EH (cell line): ENCODE measurements at regions not wholly inside any gene's neighbourhood (a gene's known extent, or its start where the extent isn't known, plus 50 kb on each side); places are given as distances from the start of the nearest gene placed in this dataset.

Source experiments
- DNase-seq: peaks from one replicate; pipeline ENCODE4 v3.0.0-alpha.2; 2015; ENCODE audit warnings: low read depth

- no peak for DNase-seq
Observed at GRCh38 chr11:112861356-112861755, 99.9 kb upstream of the NCAM1 start.

- DNase-seq = no peak
Observed at GRCh38 chr11:112863305-112863704, 97.9 kb upstream of the NCAM1 start.

DNA sequence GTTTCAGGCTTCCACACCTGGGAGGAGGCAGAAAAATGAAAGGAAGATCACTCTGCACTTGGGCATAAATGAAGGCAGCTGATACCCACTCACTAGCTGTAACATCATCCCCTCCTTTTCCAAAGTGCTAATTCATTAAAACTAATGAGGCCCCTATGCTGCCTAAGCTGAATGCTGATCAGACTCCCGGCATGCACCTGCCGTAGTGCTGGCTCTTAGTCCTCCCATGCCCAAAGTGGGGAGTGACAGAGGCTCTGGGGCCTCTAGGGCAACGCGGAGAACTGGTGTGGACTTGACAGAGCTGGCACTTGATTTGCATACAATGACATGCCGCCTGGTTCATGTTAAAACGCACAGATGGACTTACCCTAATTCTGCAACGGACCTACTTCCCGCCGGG is 96.5 kb upstream of the NCAM1 start:
- DNase-seq = no peak

GRCh38 chr11:112871909-112872500 is 89.2 kb upstream of the NCAM1 start:
- DNase-seq = no peak

GRCh38 chr11:112874980-112875379 is 86.2 kb upstream of the NCAM1 start:
- DNase-seq = no peak

- no peak for DNase-seq
Observed at GRCh38 chr11:112877581-112877980, 83.6 kb upstream of the NCAM1 start.

GRCh38 chr11:112878033-112878601 is 83.1 kb upstream of the NCAM1 start:
- DNase-seq = no peak

DNA sequence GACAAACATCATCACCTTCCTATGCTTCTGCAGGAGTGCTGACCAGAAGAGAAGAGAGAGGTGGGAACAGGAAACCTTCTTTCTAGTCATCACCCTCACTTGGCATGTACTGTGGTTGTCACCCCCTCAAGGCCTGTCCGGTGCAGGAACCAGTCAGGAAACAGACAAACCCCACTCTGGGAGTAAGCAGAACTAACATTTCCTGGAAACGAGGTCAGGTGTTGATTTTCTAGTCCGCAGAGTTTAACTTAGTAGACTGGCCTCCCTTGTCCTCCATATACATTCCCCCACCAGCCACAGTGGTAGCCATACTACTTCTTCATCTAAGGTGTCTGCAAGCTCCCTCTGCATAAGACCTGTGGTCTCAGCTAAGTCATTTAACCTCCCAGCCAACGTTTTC is 80.7 kb upstream of the NCAM1 start:
- no peak for DNase-seq

DNA sequence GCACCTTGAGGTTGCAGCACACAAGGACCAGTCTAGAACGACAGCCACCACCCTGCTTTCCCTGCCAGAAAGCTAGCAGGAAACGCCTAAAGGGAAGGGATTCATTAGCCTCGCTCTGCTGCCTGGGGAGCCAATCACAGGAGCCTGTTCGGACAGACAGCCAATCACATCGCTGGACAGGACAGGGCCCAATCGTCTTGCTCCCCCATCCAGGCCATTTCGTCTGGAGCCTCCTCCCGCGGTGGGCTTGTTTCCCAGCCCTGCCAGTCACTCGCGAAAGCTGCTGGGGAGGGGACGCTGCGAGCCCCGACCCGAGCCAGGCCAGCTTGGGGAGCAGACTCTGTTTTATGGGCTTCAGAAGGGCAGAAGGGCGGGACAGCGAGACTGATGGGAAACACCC is 79.8 kb upstream of the NCAM1 start:
- peak; percentile 44 for DNase-seq

DNA sequence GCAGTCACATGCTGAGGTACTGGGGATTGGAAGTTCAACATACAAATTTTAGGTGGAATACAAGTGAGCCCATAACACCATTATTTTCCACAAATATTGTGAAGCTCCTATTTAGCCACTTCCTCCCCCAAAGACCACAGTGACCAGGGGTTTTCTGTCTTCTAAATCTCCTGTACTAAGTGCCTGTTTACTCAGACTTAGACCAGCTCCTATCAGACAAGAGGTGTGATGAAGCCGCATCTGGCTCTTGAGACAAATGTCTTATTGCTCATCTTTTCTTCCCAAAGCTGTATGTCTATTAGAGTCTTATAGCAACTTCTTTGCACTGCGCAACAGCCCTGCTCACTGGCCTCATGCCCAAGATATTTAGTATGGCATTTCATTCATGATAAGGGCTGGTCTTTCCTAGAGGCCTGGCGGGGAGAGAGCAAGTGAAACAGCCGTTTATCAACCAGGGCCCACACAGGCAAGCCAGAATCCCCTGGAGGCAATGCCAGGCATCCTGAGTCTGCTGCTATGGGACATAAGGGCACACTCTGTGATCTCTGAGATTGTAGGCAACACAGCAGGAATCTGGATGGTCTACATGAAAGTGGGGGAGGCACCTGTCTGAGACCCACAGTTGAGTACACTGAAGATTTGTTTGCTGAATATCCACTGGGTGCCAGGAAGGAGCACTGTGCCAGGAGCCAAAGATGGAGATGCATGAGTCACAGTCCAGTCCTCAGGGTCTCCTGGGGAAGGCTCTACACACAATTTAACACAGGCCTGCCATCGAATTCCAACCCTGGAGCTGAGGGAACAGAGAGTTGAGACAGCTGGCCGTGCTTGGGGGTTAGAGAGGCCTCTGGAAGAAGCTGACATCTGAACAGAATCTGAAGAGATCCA is 78.5 kb upstream of the NCAM1 start:
- DNase-seq = no peak

- no peak for DNase-seq
Observed at GRCh38 chr11:112884012-112884767, 77.0 kb upstream of the NCAM1 start.

DNA sequence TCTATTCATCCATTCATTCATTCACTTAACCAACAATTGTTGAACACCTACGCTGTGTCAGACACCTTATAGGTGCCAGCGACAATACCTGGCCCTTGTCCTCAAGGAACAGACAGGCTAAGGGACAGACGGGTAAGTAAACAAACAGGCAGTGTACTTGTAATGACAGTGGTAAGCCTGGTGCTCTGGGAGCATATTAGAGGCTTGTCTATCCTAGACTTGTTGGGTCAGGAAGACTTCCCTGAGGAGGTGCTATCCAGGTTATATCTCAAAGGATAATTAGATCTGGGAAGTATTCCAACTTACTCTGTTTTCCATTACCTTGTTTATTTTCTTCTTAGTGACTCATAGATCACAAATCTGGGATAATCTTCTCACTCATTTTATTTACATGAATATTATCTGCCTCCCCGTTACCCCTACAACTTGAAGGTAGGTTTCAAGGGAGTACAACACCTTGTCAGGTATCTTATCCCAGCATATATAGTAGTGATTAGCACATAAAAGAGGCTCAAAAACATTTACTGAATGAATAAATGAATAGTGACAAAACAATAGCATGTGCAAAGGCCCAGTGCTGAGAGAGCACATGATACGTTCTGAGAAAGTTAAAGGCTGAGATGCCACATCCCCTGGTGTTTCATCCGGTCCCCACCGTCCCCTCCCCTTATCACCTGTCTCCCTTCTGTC is 75.3 kb upstream of the NCAM1 start:
- no peak for DNase-seq

DNA sequence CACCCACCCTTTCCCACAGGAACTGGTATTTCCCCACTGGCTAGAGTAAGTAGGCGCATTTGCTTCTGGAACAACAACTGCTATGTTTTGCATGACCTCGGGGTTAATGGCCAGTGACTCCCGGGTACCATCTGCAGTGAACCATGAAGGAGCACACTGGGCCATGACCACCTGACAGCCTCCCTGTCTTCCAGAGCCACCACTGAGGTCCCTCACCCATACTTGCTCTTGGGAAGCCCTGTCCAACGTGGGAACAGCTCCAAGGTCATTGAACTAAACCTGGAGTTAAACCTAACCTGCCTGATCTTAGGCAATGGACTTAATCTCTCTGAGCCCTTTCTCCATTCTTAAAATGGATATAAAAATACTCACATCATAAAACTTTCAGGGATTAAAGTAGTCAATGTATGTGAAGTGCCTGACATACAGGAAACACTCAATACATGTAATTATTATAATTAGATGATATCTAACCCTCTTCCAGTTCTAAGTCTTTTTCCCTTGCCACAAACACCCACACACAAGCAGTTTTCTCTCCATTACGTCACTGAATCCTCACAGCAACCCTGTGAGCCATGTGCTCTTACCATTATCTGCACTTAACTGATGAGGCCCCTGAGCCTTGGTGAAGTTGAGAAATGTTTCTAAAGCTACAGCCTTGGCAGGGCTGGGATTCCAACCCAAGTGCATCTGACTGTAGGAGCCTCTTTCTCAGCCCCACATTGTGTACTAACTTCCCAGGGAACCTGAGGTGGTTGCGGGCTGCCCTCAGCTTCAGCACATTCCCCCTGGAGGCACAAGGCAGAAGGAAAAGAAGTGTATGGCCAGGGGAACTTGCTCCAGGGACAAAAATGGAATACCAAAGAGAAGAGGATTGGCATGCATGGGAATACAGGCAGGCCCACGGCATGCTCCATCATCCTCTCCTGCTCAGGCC is 74.5 kb upstream of the NCAM1 start:
- no peak for DNase-seq

DNA sequence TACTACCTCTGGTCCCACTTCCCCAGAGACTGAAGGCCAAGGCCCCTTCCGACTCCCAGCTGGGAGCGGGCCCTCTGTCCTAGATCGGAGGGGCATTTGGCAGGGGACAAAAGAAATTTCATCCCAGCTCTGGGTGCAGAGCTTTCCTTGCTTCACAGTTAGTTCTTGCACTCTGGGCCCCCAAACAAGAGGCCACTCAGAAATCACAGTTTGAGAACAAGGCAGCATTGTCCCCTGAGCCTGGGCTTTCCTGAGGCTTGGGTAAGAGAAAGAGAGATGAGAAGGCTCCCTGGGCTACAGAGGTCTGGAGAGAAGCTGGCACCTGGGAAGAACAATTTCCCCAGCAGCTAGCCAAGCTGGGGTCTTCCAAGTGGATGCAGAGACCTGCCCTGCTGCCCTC is 71.8 kb upstream of the NCAM1 start:
- no peak for DNase-seq

GRCh38 chr11:112899235-112900006 is 61.8 kb upstream of the NCAM1 start:
- DNase-seq = no peak

DNA sequence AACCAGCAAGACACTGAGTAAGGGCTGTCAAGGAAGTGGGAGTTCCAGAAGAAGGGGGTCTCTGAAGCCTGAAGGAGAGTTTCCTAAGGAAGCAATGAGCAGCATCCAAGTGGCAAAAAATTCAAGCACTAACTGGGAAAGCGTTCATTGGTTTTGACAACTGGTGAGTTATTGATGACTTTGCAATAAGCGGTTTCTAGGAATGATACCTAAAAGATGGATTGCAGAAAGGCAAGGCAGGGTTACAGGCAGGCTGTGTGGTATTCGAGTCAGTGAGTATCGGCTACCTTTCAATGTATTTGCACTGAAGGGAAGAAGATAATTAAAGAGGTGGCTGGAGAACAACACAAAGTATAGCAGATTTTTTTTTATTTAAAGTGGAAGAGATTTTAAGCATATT is 59.3 kb upstream of the NCAM1 start:
- DNase-seq = no peak

- DNase-seq = no peak
Observed at GRCh38 chr11:112902361-112903011, 58.7 kb upstream of the NCAM1 start.

DNA sequence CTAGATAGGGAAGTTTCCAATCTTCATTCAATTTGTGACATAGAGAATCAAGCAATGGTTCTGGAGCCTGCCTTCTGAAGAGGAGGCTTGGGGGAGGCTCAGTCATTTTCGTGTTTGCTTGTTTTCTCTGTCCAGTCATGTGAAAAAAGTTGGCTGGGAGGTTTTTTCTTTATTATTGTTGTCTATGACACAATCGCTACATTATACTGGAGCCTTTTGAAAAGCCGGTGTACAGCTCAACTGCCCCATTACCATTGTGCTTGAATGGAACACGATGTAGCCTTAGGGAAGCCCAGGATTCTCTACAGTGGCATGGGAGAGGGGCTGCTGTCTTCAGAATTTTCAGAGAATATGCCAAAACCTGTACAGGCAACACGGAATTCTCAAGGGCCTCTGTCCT is 57.9 kb upstream of the NCAM1 start:
- DNase-seq = no peak

DNA sequence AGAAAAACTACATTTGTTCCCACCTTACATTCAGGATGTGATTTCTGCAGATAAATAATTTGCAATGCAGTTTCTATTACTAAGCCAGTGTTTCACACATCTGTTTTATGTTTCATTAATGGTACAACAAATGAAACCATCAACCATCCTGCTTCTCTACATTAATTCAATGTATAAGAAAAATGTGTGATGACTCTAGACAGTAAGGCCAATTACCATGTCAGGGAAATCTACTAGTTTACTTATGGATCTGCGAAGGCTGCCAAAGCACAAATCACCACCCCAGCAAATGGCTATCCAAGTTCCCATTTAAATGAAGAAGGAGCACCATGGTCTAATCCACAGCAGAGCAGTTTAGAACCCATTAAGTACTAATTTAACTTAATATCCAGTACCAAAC is 50.1 kb upstream of the NCAM1 start:
- no peak for DNase-seq
